ENCODE measurements at regions not wholly inside any gene's neighbourhood (a gene's known extent, or its start where the extent isn't known, plus 50 kb on each side); places are given as distances from the start of the nearest gene placed in this dataset.
A peak's percentile ranks its signal among the peaks of the same experiment; 100 is the strongest.

GRCh38 chr2:160658851-160659250 is 165.2 kb upstream of the RBMS1 start:
- no peak for TF ChIP-seq CTCF (conservative IDR thresholded peaks at IDR 0.05; ENCODE audit: low read depth, low read length)
- H3K4me3 ChIP-seq (ENCODE audit: low read depth, low read length) = no peak overlapping the region
- DNase-seq (ENCODE audit: low read depth) = no peak

GRCh38 chr2:160660741-160661140 is 167.1 kb upstream of the RBMS1 start:
- no peak overlapping the region for H3K4me3 ChIP-seq (ENCODE audit: low read depth, low read length)
- DNase-seq (ENCODE audit: low read depth) = no peak
- no peak for TF ChIP-seq CTCF (conservative IDR thresholded peaks at IDR 0.05; ENCODE audit: low read depth, low read length)

GRCh38 chr2:160664603-160665140 is 171.1 kb upstream of the RBMS1 start:
- no peak for TF ChIP-seq CTCF (conservative IDR thresholded peaks at IDR 0.05; ENCODE audit: low read depth, low read length)
- H3K4me3 ChIP-seq (ENCODE audit: low read depth, low read length) = no peak overlapping the region
- DNase-seq (ENCODE audit: low read depth) = no peak

GRCh38 chr2:160666154-160667060 is 172.8 kb upstream of the RBMS1 start:
- H3K4me3 ChIP-seq (ENCODE audit: low read depth, low read length) = no peak overlapping the region
- no peak for TF ChIP-seq CTCF (conservative IDR thresholded peaks at IDR 0.05; ENCODE audit: low read depth, low read length)
- peak; percentile 99 for DNase-seq (ENCODE audit: low read depth)

GRCh38 chr2:160667811-160668210 is 174.2 kb upstream of the RBMS1 start:
- no peak overlapping the region for H3K4me3 ChIP-seq (ENCODE audit: low read depth, low read length)
- no peak for TF ChIP-seq CTCF (conservative IDR thresholded peaks at IDR 0.05; ENCODE audit: low read depth, low read length)
- DNase-seq (ENCODE audit: low read depth) = peak; percentile 45

GRCh38 chr2:160670618-160671017 is 177.0 kb upstream of the RBMS1 start:
- DNase-seq (ENCODE audit: low read depth) = no peak
- no peak for TF ChIP-seq CTCF (conservative IDR thresholded peaks at IDR 0.05; ENCODE audit: low read depth, low read length)
- no peak overlapping the region for H3K4me3 ChIP-seq (ENCODE audit: low read depth, low read length)

- no peak for TF ChIP-seq CTCF (conservative IDR thresholded peaks at IDR 0.05; ENCODE audit: low read depth, low read length)
- no peak for DNase-seq (ENCODE audit: low read depth)
- H3K4me3 ChIP-seq (ENCODE audit: low read depth, low read length) = no peak overlapping the region
Observed at GRCh38 chr2:160672211-160672610, 178.6 kb upstream of the RBMS1 start.

Data from choroid plexus epithelial cell (primary cell).